ENCODE measurements at regions not wholly inside any gene's neighbourhood (a gene's known extent, or its start where the extent isn't known, plus 50 kb on each side); places are given as distances from the start of the nearest gene placed in this dataset.

- intact Hi-C loops (cut with DNase I): no loop called here
- DNase-seq: no peak
These were observed 347.3 kb downstream of the MFSD1 start for GRCh38 chr3:159149131-159149530.

GRCh38 chr3:159149633-159150032 lies 347.8 kb downstream of the MFSD1 start:
- intact Hi-C loops (cut with DNase I): no loop called here
- DNase-seq: peak in 5 of 42 donors; percentile 12 to 51 (median 24)

GRCh38 chr3:159150180-159150579 lies 348.3 kb downstream of the MFSD1 start:
- intact Hi-C loops (cut with DNase I): no loop called here
- DNase-seq: peak in 2 of 42 donors; percentile 15 to 18

GRCh38 chr3:159151130-159151529 lies 349.3 kb downstream of the MFSD1 start:
- no peak for DNase-seq
- intact Hi-C loops (cut with DNase I): no loop called here

GRCh38 chr3:159157275-159157674 lies 355.4 kb downstream of the MFSD1 start:
- no peak for DNase-seq
- intact Hi-C loops (cut with DNase I): no loop called here

- intact Hi-C loops (cut with DNase I): no loop called here
- DNase-seq: no peak
These were observed 356.4 kb downstream of the MFSD1 start for GRCh38 chr3:159158213-159158612.

- intact Hi-C loops (cut with DNase I): no loop called here
- DNase-seq: no peak
These were observed 356.9 kb downstream of the MFSD1 start for GRCh38 chr3:159158801-159159200.

- intact Hi-C loops (cut with DNase I): no loop called here
- no peak for DNase-seq
These were observed 357.7 kb downstream of the MFSD1 start for GRCh38 chr3:159159546-159159945.

- no peak for DNase-seq
- intact Hi-C loops (cut with DNase I): no loop called here
These were observed 361.8 kb downstream of the MFSD1 start for GRCh38 chr3:159163656-159164055.

- intact Hi-C loops (cut with DNase I): no loop called here
- no peak for DNase-seq
These were observed 364.1 kb downstream of the MFSD1 start for GRCh38 chr3:159165961-159166360.

GRCh38 chr3:159166899-159167586 lies 365.2 kb downstream of the MFSD1 start:
- intact Hi-C loops (cut with DNase I): no loop called here

GRCh38 chr3:159168788-159169187 lies 366.9 kb downstream of the MFSD1 start:
- no peak for DNase-seq
- intact Hi-C loops (cut with DNase I): no loop called here

More at GRCh38 chr3:159166899-159167586, 365.2 kb downstream of the MFSD1 start:
- no peak for DNase-seq

- DNase-seq: no peak
- intact Hi-C loops (cut with DNase I): no loop called here
These were observed 368.0 kb downstream of the MFSD1 start for GRCh38 chr3:159169828-159170227.

GRCh38 chr3:159170436-159171003 lies 368.7 kb downstream of the MFSD1 start:
- intact Hi-C loops (cut with DNase I): no loop called here
- no peak for DNase-seq

GRCh38 chr3:159171333-159171732 lies 369.5 kb downstream of the MFSD1 start:
- intact Hi-C loops (cut with DNase I): no loop called here
- DNase-seq: no peak

GRCh38 chr3:159172473-159172872 lies 370.6 kb downstream of the MFSD1 start:
- intact Hi-C loops (cut with DNase I): no loop called here
- no peak for DNase-seq

- DNase-seq: no peak
- intact Hi-C loops (cut with DNase I): no loop called here
These were observed 373.1 kb downstream of the MFSD1 start for GRCh38 chr3:159174715-159175692.

- DNase-seq: no peak
- intact Hi-C loops (cut with DNase I): no loop called here
These were observed 376.5 kb downstream of the MFSD1 start for GRCh38 chr3:159178209-159178897.

GRCh38 chr3:159182961-159183360 lies 381.1 kb downstream of the MFSD1 start:
- intact Hi-C loops (cut with DNase I): no loop called here
- no peak for DNase-seq
